C4-2B (cell line): ENCODE measurements at regions not wholly inside any gene's neighbourhood (a gene's known extent, or its start where the extent isn't known, plus 50 kb on each side); places are given as distances from the start of the nearest gene placed in this dataset.
"Not testable (repeated sequence)": the region's sequence is repeated elsewhere in the genome, so short reads cannot be mapped to it uniquely, and the experiment has no call there.

Experiments used
- H3K27ac ChIP-seq: fragments of 450-650 bp; 2 replicates; pipeline ENCODE4 v1.5.1; 2017
- CTCF ChIP-seq: fragments of 450-650 bp; conservative IDR thresholded peaks from 2 replicates; pipeline ENCODE4 v1.5.1; 2017; ENCODE audit warnings: mild to moderate bottlenecking
- ZFX ChIP-seq: fragments of 450-650 bp; IDR thresholded peaks from 2 replicates; pipeline ENCODE4 v1.6.1; 2017

GRCh38 chr15:95202569-95203349 lies 971.4 kb downstream of the MCTP2 start:
- no peak overlapping the region for H3K27ac ChIP-seq
- no peak for TF ChIP-seq ZFX
- TF ChIP-seq CTCF, result no peak

- H3K27ac ChIP-seq, result no peak overlapping the region
- TF ChIP-seq ZFX (no peak), CTCF (no peak)
These were observed 973.7 kb downstream of the MCTP2 start for GRCh38 chr15:95205077-95205476.

GRCh38 chr15:95205830-95206229 lies 974.5 kb downstream of the MCTP2 start:
- H3K27ac ChIP-seq, result not testable (repeated sequence)

GRCh38 chr15:95208071-95208470 lies 976.7 kb downstream of the MCTP2 start:
- TF ChIP-seq ZFX (no peak), CTCF (no peak)
- H3K27ac ChIP-seq, result no peak overlapping the region

GRCh38 chr15:95208988-95209387 lies 977.6 kb downstream of the MCTP2 start:
- no peak for TF ChIP-seq CTCF
- H3K27ac ChIP-seq, result no peak overlapping the region

GRCh38 chr15:95210436-95210981 lies 979.1 kb downstream of the MCTP2 start:
- TF ChIP-seq ZFX (no peak), CTCF (no peak)
- H3K27ac ChIP-seq, result no peak overlapping the region

GRCh38 chr15:95215017-95215416 lies 983.7 kb downstream of the MCTP2 start:
- no peak for TF ChIP-seq ZFX
- TF ChIP-seq CTCF, result no peak
- H3K27ac ChIP-seq, result no peak overlapping the region

- H3K27ac ChIP-seq, result no peak overlapping the region
- TF ChIP-seq ZFX (no peak), CTCF (no peak)
These were observed 995.5 kb downstream of the MCTP2 start for GRCh38 chr15:95226835-95227234.
